PFSK-1 (cell line): ENCODE measurements at regions not wholly inside any gene's neighbourhood (a gene's known extent, or its start where the extent isn't known, plus 50 kb on each side); places are given as distances from the start of the nearest gene placed in this dataset.

Experiments used
- FOXP2 ChIP-seq: optimal IDR thresholded peaks from 2 replicates; pipeline ENCODE3; 2011; ENCODE audit warnings: borderline replicate concordance, control low read depth, inconsistent platforms; ENCODE audit not compliant: insufficient read depth; ENCODE audit errors: extremely low read length, extremely low read depth
- POLR2AphosphoS5 ChIP-seq: IDR thresholded peaks from 2 replicates; pipeline ENCODE4 v1.6.1; 2012; ENCODE audit warnings: low read depth, mild to moderate bottlenecking, control low read depth, low read length, moderate library complexity
- REST ChIP-seq, 2 experiments: IDR thresholded peaks; 2 replicates each; pipeline versions ENCODE4 v1.6.1 to v1.8.0; 2011 to 2012; ENCODE audit warnings: low read depth in 2 of 2, low read length in 2 of 2, control low read depth in 1 of 2, inconsistent platforms in 1 of 2, mild to moderate bottlenecking in 1 of 2, moderate library complexity in 1 of 2; ENCODE audit not compliant: insufficient read depth in 1 of 2
- SIN3A ChIP-seq: IDR thresholded peaks from 2 replicates; pipeline ENCODE4 v1.6.1; 2012; ENCODE audit warnings: mild to moderate bottlenecking, low read length, moderate library complexity, borderline replicate concordance; ENCODE audit not compliant: insufficient read depth
- TAF1 ChIP-seq: IDR thresholded peaks from 2 replicates; pipeline ENCODE4 v1.6.1; 2012; ENCODE audit warnings: low read length, control low read depth, borderline replicate concordance; ENCODE audit not compliant: insufficient read depth

- TF ChIP-seq REST (IDR thresholded peaks at IDR 0.05; ENCODE audit: insufficient read depth in 1 of 2, low read depth in 2 of 2, low read length in 2 of 2): no peak
- TF ChIP-seq FOXP2: no peak
- no peak for TF ChIP-seq SIN3A
Measured at GRCh38 chr4:41360214-41360920, 103.6 kb downstream of the UCHL1 start.

- TF ChIP-seq SIN3A (no peak), REST (IDR thresholded peaks at IDR 0.05; ENCODE audit: insufficient read depth in 1 of 2, low read depth in 2 of 2, low read length in 2 of 2) (no peak), TAF1 (no peak), FOXP2 (no peak), POLR2AphosphoS5 (no peak)
Measured at GRCh38 chr4:41360921-41361793, 104.4 kb downstream of the UCHL1 start.

GRCh38 chr4:41361794-41362526, 105.2 kb downstream of the UCHL1 start:
- no peak for TF ChIP-seq POLR2AphosphoS5
- TF ChIP-seq TAF1: 0 out of 2 replicates have a peak, but pooled peaks have one; percentile 32
- no peak for TF ChIP-seq FOXP2
- 0 out of 2 replicates have a peak, but pooled peaks have one; percentile 67 for TF ChIP-seq SIN3A
- TF ChIP-seq REST (IDR thresholded peaks at IDR 0.05; ENCODE audit: insufficient read depth in 1 of 2, low read depth in 2 of 2, low read length in 2 of 2): no peak

- TF ChIP-seq REST (IDR thresholded peaks at IDR 0.05; ENCODE audit: insufficient read depth in 1 of 2, low read depth in 2 of 2, low read length in 2 of 2): no peak
- no peak for TF ChIP-seq POLR2AphosphoS5
- TF ChIP-seq SIN3A: no peak
- TF ChIP-seq TAF1: no peak
- TF ChIP-seq FOXP2: no peak
Measured at GRCh38 chr4:41362621-41363383, 106.1 kb downstream of the UCHL1 start.
